ENCODE measurements at regions not wholly inside any gene's neighbourhood (a gene's known extent, or its start where the extent isn't known, plus 50 kb on each side); places are given as distances from the start of the nearest gene placed in this dataset.

DNA sequence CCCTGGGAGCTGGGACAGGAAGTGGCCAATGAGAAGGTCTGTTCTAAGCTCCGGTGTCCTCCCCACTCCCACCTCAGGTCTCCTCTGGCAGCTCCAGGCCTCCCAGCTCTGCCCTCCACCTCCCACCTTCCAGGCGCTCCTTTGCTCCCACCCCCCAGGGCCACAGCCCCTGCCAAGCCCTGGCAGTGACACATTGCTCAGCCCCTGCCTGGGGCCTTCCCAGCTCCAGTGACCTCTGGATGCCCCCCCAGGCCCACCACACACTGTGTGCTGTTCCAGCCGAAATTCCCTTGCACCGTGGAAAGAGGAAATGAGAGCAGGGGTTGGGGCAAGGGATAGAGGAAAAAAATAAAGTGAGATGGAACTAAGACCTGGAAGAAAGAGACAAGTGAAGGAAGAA lies 289.6 kb downstream of the CYP26B1 start:
- Histone ChIP-seq H4K20me1 (replicated peaks in 1 of 2; ENCODE audit: control insufficient read depth in 1 of 2, insufficient read depth in 2 of 2, low read length in 2 of 2) (no peaks in the 10 kb centered on the region), H3K9me3 (ENCODE audit: insufficient read depth in 2 of 2, low read depth in 1 of 2, low read length in 1 of 2) (no peaks in the 10 kb centered on the region), H2BK5ac (ENCODE audit: low read depth, low read length) (no peak overlapping the region), H2AK5ac (ENCODE audit: low read depth, low read length) (no peak overlapping the region), H2AFZ (ENCODE audit: low read length) (no peak overlapping the region), H4K91ac (replicated peaks; ENCODE audit: insufficient read length, low read length) (no peak overlapping the region), H3K79me2 (ENCODE audit: control insufficient read depth in 1 of 2, insufficient read depth in 2 of 2, low read length in 2 of 2) (no peaks in the 10 kb centered on the region), H3K36me3 (ENCODE audit: control insufficient read depth in 2 of 4, insufficient read depth in 4 of 4, low read length in 3 of 4) (no peaks in the 10 kb centered on the region), H2BK20ac (ENCODE audit: low read length) (no peak overlapping the region), H3K27ac (ENCODE audit: low read depth, low read length) (no peak overlapping the region), H3K18ac (ENCODE audit: extremely low read depth, low read length) (no peak overlapping the region), H2BK15ac (ENCODE audit: low read length) (no peak overlapping the region), H3K4me3 (ENCODE audit: extremely low read depth in 1 of 4, insufficient read depth in 2 of 4, low read depth in 3 of 4, low read length in 4 of 4) (no peak overlapping the region), H3K4ac (replicated peaks; ENCODE audit: insufficient read length, low read depth, low read length) (no peak overlapping the region), H2BK120ac (replicated peaks; ENCODE audit: low read depth, low read length) (no peak overlapping the region), H3K14ac (ENCODE audit: insufficient read length) (no peak overlapping the region), H3K23ac (ENCODE audit: insufficient read length) (no peak overlapping the region), H2BK12ac (ENCODE audit: low read depth, low read length) (no peak overlapping the region), H3K27me3 (replicated peaks in 1 of 4; ENCODE audit: control insufficient read depth in 3 of 4, extremely low read depth in 1 of 4, insufficient read depth in 3 of 4, low read length in 3 of 4) (no peaks in the 10 kb centered on the region), H3K4me1 (replicated peaks in 1 of 4; ENCODE audit: control insufficient read depth in 3 of 4, insufficient read depth in 4 of 4, low read length in 3 of 4) (no peaks in the 10 kb centered on the region), H4K5ac (ENCODE audit: insufficient read length, low read depth, low read length) (no peak overlapping the region), H3K4me2 (ENCODE audit: insufficient read depth in 1 of 2, low read depth in 2 of 2, low read length in 2 of 2) (no peak overlapping the region), H3K9ac (replicated peaks in 1 of 4; ENCODE audit: extremely low read depth in 1 of 4, low read depth in 3 of 4, low read length in 3 of 4) (no peak overlapping the region), H3K79me1 (ENCODE audit: low read depth, low read length) (no peaks in the 10 kb centered on the region), H3K56ac (replicated peaks; ENCODE audit: insufficient read length, low read depth, low read length) (no peak overlapping the region), H4K8ac (ENCODE audit: extremely low read depth, insufficient read depth, low read length) (no peak overlapping the region), H3K23me2 (ENCODE audit: low read depth, low read length) (peaks cover 2% of the 10 kb centered on the region; the same call in 1 of the 2 replicates)
- DNase-seq (ENCODE audit: low read depth in 1 of 2, low spot score in 2 of 2), result no peak
- FAIRE-seq, result no peak
- no peak for TF ChIP-seq SP2 (IDR thresholded peaks at IDR 0.05; ENCODE audit: low read length)
- TF ChIP-seq ATF3 (IDR thresholded peaks at IDR 0.05; ENCODE audit: insufficient read depth, low read depth, low read length), result no peak
- TF ChIP-seq POLR2A (IDR thresholded peaks at IDR 0.05; ENCODE audit: control extremely low read depth in 1 of 2, low read depth in 2 of 2, low read length in 2 of 2), result no peak
- no peak for TF ChIP-seq ASH2L (IDR thresholded peaks at IDR 0.05; ENCODE audit: low read length)
- no peak for TF ChIP-seq ATF2 (IDR thresholded peaks at IDR 0.05; ENCODE audit: low read length)
- TF ChIP-seq HDAC6 (IDR thresholded peaks at IDR 0.05; ENCODE audit: low read depth, low read length), result no peak
- ChIA-PET POLR2A (ENCODE audit: partially characterized antibody) (no interaction called here), CTCF (ENCODE audit: partially characterized antibody) (interaction anchor here (0.7 to 1.8 kb wide), 2 partner anchors 154 to 310 kb away, joined by 3 to 4 read pairs; no protein-coding TSS in a partner anchor)
- 93% methylated on average over 4 of the region's 4 CpGs; no CpG with 5 or more reads in 1 of the 2 experiments for WGBS, 2 experiments (ENCODE audit: extremely low coverage in 1 of 2, insufficient coverage in 1 of 2, insufficient read length in 1 of 2, insufficient replicate concordance in 2 of 2, low coverage in 1 of 2, low lambda C conversion rate in 2 of 2, missing lambda C conversion rate in 1 of 2)
